Mammary epithelial cell (primary cell): ENCODE measurements at regions not wholly inside any gene's neighbourhood (a gene's known extent, or its start where the extent isn't known, plus 50 kb on each side); places are given as distances from the start of the nearest gene placed in this dataset.

Experiments
- CTCF ChIP-seq, 2 donors: IDR thresholded peaks in 1 of 2; conservative IDR thresholded peaks in 1 of 2; 2 replicates each; pipeline ENCODE4 v1.5.1; 2011 to 2012; ENCODE audit warnings: inconsistent platforms in 2 of 2, low read length in 2 of 2, mild to moderate bottlenecking in 2 of 2, control low read depth in 1 of 2, low read depth in 1 of 2; ENCODE audit not compliant: insufficient read depth in 1 of 2; ENCODE audit errors: extremely low read depth in 1 of 2
- EZH2 ChIP-seq: IDR thresholded peaks from 2 replicates; pipeline ENCODE4 v1.6.1; 2012; ENCODE audit warnings: low read length, inconsistent platforms, borderline replicate concordance

GRCh38 chr16:76207270-76207669 lies 69.9 kb upstream of the CNTNAP4 start:
- TF ChIP-seq CTCF (conservative IDR thresholded peaks at IDR 0.05 in 1 of 2, IDR thresholded peaks at IDR 0.05 in 1 of 2; ENCODE audit: extremely low read depth in 1 of 2, insufficient read depth in 1 of 2, low read depth in 1 of 2, low read length in 2 of 2) (no peak), EZH2 (no peak)
